Medulla oblongata (tissue), 1 donor: ENCODE measurements at regions not wholly inside any gene's neighbourhood (a gene's known extent, or its start where the extent isn't known, plus 50 kb on each side); places are given as distances from the start of the nearest gene placed in this dataset.
"Not testable (repeated sequence)": the region's sequence is repeated elsewhere in the genome, so short reads cannot be mapped to it uniquely, and the experiment has no call there.

Experiments
- DNase-seq: peaks from one replicate; pipeline ENCODE4 v3.0.0-alpha.2; 2015; ENCODE audit errors: extremely low spot score

- no peak for DNase-seq
These were observed 88.6 kb upstream of the LYPLAL1 start for GRCh38 chr1:219085082-219085481.

- no peak for DNase-seq
These were observed 87.7 kb upstream of the LYPLAL1 start for GRCh38 chr1:219085988-219086387.

GRCh38 chr1:219086956-219087469 is 86.7 kb upstream of the LYPLAL1 start:
- DNase-seq = no peak

DNA sequence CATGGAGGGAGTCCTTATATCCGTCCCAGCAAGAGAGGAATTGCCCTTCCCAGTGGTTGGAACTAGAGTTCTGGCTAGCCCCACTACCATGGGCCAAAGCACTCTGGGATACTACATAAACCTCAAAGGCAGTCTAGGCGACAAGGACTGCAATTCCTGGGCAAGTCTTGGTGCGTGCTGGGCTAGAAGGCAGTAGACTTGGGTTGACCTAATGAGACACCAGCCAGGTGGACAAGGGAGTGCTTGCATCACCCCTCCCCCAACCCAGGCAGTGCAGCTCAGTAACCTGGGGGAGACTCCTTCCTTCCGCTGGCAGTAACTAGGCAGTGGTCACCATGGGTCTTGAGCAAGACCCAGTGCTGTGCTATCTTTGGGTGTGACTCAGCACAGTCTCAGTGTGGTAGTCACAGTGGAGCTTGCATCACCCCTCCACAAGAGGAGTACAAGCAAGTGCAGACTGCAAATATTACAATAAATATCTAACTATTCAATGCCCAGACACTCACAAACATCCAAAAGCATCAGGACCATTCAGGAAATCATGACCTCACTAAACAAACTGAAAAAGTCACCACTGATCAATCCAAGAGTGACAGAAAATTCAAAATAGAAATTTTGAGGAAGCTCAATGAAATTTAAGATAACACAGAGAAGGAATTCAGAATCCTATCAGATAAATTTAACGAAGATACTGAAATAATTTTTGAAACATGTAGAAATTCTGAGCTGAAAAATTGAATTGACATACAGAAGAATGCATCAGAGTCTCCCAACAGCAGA is 84.7 kb upstream of the LYPLAL1 start:
- DNase-seq = peak; percentile 39

GRCh38 chr1:219090607-219091006 is 83.1 kb upstream of the LYPLAL1 start:
- no peak for DNase-seq

DNA sequence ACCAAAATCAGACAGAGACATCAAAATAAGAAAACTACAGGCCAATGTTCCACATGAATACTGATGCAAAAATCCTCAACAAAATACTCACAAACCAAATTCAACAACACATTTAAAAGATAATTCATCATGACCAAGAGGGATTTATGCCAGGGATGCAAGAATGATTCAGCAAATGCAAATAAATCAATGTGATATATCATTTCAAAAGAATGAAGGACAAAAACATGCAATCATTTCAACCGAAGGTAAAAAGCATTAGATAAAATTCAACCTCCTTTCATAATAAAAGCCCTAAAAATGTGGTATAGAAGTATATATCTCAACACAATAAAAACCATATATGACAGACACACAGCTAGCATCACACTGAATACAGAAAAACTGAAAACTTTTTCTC is 81.5 kb upstream of the LYPLAL1 start:
- no peak for DNase-seq

DNA sequence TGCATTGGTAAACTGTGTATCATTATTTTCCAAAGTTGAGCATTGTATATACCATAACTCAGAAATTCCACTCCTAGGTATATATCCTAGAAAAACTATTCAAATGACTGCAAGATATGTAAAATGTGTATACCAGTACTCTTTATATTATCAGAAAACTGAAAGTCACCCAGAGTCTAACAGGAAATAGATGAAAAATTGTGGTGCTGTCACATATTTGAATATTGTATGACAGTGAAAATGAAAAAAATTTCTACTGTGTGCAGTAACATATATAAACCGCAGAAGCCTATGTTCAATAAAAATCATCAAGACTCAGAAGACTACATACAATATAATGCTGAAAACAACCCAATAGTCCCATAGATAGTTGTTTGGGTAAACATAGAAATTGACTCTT is 74.4 kb upstream of the LYPLAL1 start:
- no peak for DNase-seq

DNA sequence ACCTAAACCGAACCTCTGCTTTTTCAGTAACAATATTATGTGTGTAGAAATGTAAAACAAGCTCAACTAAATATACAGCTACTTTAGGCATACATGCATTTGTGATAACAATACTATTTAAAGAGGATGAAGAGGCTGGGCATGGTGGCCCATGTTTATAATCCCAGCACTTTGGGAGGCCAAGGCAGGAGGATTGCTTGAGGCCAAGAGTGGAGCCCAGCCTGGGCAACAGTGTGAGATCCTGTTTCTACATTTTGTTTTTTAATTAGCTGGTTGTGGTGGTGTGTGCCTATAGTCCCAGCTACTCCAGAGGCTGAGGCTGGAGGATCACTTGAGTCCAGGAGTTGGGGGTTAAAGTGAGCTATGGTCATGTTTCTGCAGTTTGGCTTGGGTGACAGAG is 73.6 kb upstream of the LYPLAL1 start:
- no peak for DNase-seq

- not testable (repeated sequence) for DNase-seq
These were observed 71.2 kb upstream of the LYPLAL1 start for GRCh38 chr1:219102466-219102865.

- no peak for DNase-seq
These were observed 67.8 kb upstream of the LYPLAL1 start for GRCh38 chr1:219105893-219106292.

DNA sequence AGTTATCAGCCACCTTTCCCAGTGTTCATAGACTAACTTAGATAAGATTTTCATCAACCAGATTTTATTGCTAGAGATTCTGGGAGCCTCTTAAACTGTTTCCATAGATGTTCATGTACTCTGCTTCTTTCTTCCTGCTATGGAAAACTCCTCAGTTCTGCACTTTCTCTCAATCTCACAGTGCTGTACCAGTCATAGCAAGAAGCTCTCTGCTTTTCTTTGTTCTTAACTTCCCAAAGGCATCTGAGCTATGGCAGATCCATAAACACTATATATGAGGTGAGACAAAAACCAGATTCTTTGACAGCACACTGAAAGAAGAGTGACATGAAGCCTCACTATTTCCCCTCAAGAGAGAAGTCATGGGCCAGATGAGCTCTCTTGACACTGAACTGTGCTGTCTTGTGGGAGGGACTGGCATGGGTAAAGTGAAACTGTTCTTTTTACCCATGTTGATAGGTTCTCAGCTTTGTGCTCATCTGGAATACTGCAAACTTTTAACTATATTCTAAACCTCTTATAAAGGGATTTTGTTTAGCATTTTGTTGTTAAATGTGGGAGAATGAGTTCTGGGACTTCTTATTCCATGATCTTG is 64.2 kb upstream of the LYPLAL1 start:
- no peak for DNase-seq

- DNase-seq = no peak
These were observed 60.4 kb upstream of the LYPLAL1 start for GRCh38 chr1:219113261-219113660.

DNA sequence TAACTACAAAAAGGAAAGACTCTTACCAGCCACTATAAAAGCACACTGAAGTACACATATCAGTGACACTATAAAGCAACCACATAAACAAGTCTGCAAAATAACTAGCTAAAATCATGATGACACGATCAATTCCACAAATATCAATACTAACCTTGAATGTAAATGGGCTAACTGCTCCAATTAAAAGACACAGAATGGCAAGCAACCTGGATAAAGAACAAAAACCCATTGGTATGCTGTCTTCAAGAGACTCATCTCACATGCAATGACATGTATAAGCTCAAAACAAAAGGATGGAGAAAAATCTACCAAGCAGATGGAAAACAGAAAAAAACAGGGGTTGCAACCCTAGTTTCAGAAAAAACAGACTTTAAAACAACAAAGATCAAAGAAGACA is 59.7 kb upstream of the LYPLAL1 start:
- DNase-seq = no peak

DNA sequence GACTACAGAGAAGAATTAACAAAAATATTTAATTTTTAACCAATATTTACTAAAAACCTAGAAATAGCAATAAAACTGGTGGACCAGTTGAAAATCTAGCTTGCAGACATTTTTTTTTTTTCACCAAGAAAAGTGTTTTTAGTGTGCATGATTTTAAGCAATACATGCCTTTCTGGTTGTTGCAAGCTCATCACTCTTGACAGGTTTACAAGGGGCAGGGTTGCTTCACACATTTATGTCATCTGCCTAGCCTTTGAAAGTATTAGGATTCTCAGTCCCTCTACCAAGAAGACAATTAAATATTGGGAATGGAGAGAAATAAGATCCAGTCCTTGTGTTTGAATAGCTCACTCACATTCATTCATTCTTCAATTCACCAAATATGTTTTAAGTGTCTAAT is 53.8 kb upstream of the LYPLAL1 start:
- no peak for DNase-seq

DNA sequence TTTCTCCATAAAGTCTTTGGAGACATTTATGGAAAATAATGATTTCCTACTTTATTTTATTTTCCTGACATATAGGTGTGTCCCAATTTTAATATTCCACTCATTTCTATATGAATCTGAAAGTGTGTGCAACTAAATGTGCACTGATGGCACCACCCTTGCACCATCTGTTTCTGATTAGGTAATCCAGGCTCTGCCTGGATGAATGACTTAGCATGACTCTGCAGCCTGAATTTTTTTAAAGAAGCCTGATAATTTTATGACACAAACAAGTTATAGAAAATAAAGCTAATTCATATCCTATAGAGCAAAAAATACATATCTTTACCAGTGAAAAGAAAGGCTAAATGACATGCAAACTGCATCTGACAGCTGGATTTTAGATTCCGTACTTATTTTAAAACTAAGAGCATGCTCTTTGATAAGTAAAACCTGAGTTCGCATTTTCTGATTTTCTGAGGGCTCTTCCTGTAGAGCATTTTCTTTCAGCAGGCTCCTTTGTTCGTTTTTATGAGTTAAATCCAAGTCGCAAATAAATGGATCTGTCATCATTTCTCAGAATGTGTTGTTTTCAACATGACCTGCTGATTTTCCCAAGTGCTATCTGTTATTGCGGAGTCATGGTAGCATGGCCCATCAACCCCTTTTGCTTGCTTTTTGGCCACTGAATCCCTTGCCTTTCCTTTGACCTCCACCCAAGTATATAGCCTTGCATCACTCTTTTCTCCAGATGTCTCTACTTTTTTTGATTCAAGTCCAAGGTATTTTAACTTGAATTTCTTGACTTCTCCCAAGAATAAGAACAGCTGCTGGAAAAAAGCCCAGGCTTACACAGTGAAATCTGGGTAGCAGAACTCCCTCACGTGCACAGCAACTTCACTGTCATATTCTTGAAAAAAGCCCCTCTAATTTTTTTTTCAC is 52.8 kb upstream of the LYPLAL1 start:
- DNase-seq = peak; percentile 13

DNA sequence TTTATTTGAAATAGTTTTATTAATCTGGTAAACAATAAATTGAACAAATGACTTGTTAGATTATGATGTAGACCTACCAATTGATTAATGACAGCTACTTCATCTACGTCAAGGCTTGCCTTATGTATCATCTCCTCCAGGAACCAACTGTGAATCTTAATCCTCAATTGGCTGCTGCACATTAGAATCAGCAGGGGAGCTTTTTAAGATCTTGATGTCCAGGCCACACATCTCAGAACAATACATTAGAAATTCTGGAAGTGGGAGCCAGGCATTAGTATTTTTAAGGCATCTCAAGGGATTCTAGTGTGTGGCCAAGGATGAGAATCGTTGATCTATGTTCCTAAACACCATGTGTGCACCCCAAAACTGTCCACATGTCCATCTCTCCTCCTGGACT is 52.0 kb upstream of the LYPLAL1 start:
- no peak for DNase-seq

- DNase-seq = peak; percentile 57
These were observed 50.6 kb upstream of the LYPLAL1 start for GRCh38 chr1:219123036-219123435.
